ENCODE measurements at regions not wholly inside any gene's neighbourhood (a gene's known extent, or its start where the extent isn't known, plus 50 kb on each side); places are given as distances from the start of the nearest gene placed in this dataset.

- TF ChIP-seq CTCF (conservative IDR thresholded peaks at IDR 0.05; ENCODE audit: low read length) (no peak), EZH2phosphoT487 (IDR thresholded peaks at IDR 0.05; ENCODE audit: borderline replicate concordance, low read depth, low read length) (no peak)
Observed at GRCh38 chr9:21695443-21695842, 107.0 kb upstream of the MTAP start.
